ENCODE measurements at regions not wholly inside any gene's neighbourhood (a gene's known extent, or its start where the extent isn't known, plus 50 kb on each side); places are given as distances from the start of the nearest gene placed in this dataset.
A peak's percentile ranks its signal among the peaks of the same experiment; 100 is the strongest.

DNA sequence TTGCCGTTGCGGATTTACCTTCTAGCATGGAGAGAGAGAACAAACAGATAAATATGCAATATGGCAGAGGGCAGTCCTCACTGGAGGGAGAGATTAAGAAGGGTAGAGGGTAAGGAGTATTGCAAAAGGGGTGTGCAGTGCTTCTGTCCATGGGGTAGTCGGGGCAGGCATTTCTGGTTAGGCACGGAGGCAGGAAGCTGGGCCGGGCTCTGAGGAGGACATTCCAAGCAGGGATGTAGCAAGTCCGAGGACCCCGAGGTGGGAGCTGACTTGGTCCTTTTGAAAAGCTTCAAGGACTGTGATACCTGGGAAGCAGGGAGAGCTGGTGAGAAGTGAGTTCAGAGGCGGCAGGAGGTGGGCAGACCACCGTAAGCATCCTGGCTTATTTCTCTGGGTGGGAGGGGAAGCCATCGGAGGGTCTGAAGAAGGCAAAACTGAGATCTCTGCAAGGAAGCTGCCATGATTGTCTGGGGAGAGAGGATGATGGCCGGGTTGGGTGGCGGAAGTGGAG lies 214.9 kb downstream of the FGF9 start:
- Histone ChIP-seq H3K14ac (replicated peaks; ENCODE audit: low read depth, low read length) (no peak overlapping the region), H3K9me1 (ENCODE audit: insufficient read depth, low read length) (no peaks in the 10 kb centered on the region), H4K8ac (ENCODE audit: low read depth in 2 of 2, low read length in 2 of 2) (no peak overlapping the region; a peak in 1 of 4 replicates), H2AK9ac (replicated peaks; ENCODE audit: low read depth, low read length, poor library complexity) (no peak overlapping the region), H2BK120ac (ENCODE audit: low read depth, low read length) (no peak overlapping the region; the same call in 1 of the 2 replicates), H3K27me3 (ENCODE audit: control insufficient read depth, insufficient read depth, low read length) (peaks cover 2% of the 10 kb centered on the region; the same call in 1 of the 2 replicates), H3K27ac (ENCODE audit: insufficient read depth, low read length) (no peak overlapping the region), H2BK5ac (ENCODE audit: low read depth, low read length, poor library complexity, severe bottlenecking) (no peak overlapping the region), H2BK20ac (ENCODE audit: low read depth, low read length) (peak overlapping the region; percentile 50; the same call in 1 of the 2 replicates), H3K4me1 (ENCODE audit: control insufficient read depth, insufficient read depth, low read length) (peaks cover 6% of the 10 kb centered on the region; the same call in 1 of the 2 replicates), H3K4me2 (ENCODE audit: low read depth, low read length) (no peak overlapping the region), H2BK15ac (ENCODE audit: low read depth, low read length) (no peak overlapping the region), H4K5ac (ENCODE audit: low read depth, low read length) (no peak overlapping the region), H3K56ac (ENCODE audit: extremely low read depth, insufficient read depth, low read length) (no peak overlapping the region), H3K4ac (ENCODE audit: low read depth, low read length) (no peak overlapping the region), H3K9me3 (ENCODE audit: control insufficient read depth, insufficient read depth, low read length) (no peaks in the 10 kb centered on the region), H3K23ac (ENCODE audit: low read depth, low read length) (no peak overlapping the region), H3K36me3 (ENCODE audit: control insufficient read depth, insufficient read depth, low read length) (no peaks in the 10 kb centered on the region), H3K4me3 (ENCODE audit: insufficient read depth, low read depth, low read length) (no peak overlapping the region), H2AK5ac (ENCODE audit: low read depth, low read length) (0 out of 2 replicates have a peak overlapping the region, but pooled peaks have one; percentile 12), H3K18ac (ENCODE audit: low read depth, low read length) (no peak overlapping the region), H4K20me1 (ENCODE audit: insufficient read depth, low read length) (no peaks in the 10 kb centered on the region), H3K79me1 (ENCODE audit: low read depth in 1 of 2, low read length in 2 of 2) (no peaks in the 10 kb centered on the region), H4K91ac (ENCODE audit: insufficient read depth, low read depth, low read length) (no peak overlapping the region; the same call in 1 of the 2 replicates), H2AFZ (replicated peaks; ENCODE audit: low read length, poor library complexity) (no peak overlapping the region), H3K9ac (ENCODE audit: low read depth, low read length) (no peak overlapping the region)
- in situ Hi-C loops (cut with MboI; ENCODE audit: low sequenced_read_pairs) (no loop called here), intact Hi-C loops (cut with micrococcal nuclease) (no loop called here), dilution Hi-C loops (cut with HindIII; ENCODE audit: low sequenced_read_pairs, unreplicated experiment) (no loop called here)
- 72% methylated on average over 7 of the region's 12 CpGs; no CpG with 5 or more reads in 1 of the 2 experiments for WGBS, 2 experiments (ENCODE audit: extremely low coverage in 2 of 2, insufficient read length in 1 of 2)
- ChIA-PET POLR2A (ENCODE audit: unreplicated experiment) (no interaction called here), CTCF (interaction anchor here (0.7 kb wide), 1 partner anchor 214 kb away, joined by 3 read pairs; no protein-coding TSS in a partner anchor)
- ATAC-seq (ENCODE audit: low read depth) (no peak), DNase-seq (no peak)
- TF ChIP-seq CEBPB (IDR thresholded peaks at IDR 0.05; ENCODE audit: low read depth, low read length) (no peak), CHD1 (IDR thresholded peaks at IDR 0.05; ENCODE audit: low read depth, low read length) (no peak), FOS (IDR thresholded peaks at IDR 0.05; ENCODE audit: low read depth, low read length) (no peak), RCOR1 (IDR thresholded peaks at IDR 0.05; ENCODE audit: insufficient replicate concordance, low read length) (no peak), MAZ (IDR thresholded peaks at IDR 0.05; ENCODE audit: borderline replicate concordance, low read depth, low read length) (no peak), MXI1 (IDR thresholded peaks at IDR 0.05; ENCODE audit: borderline replicate concordance, low read depth, low read length) (no peak), NFE2L2 (IDR thresholded peaks at IDR 0.05; ENCODE audit: low read depth, low read length) (no peak), SMC3 (IDR thresholded peaks at IDR 0.05; ENCODE audit: low read depth, low read length) (no peak), RFX5 (IDR thresholded peaks at IDR 0.05; ENCODE audit: low read depth, low read length) (no peak)
- TF ChIP-seq, protein P1, sequence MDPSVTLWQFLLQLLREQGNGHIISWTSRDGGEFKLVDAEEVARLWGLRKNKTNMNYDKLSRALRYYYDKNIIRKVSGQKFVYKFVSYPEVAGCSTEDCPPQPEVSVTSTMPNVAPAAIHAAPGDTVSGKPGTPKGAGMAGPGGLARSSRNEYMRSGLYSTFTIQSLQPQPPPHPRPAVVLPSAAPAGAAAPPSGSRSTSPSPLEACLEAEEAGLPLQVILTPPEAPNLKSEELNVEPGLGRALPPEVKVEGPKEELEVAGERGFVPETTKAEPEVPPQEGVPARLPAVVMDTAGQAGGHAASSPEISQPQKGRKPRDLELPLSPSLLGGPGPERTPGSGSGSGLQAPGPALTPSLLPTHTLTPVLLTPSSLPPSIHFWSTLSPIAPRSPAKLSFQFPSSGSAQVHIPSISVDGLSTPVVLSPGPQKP (IDR thresholded peaks at IDR 0.05; ENCODE audit: borderline replicate concordance, low read depth, low read length), result no peak
- TF ChIP-seq, protein P2, sequence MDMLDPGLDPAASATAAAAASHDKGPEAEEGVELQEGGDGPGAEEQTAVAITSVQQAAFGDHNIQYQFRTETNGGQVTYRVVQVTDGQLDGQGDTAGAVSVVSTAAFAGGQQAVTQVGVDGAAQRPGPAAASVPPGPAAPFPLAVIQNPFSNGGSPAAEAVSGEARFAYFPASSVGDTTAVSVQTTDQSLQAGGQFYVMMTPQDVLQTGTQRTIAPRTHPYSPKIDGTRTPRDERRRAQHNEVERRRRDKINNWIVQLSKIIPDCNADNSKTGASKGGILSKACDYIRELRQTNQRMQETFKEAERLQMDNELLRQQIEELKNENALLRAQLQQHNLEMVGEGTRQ (IDR thresholded peaks at IDR 0.05; ENCODE audit: low read depth, low read length), result no peak
- TF ChIP-seq, protein P3, sequence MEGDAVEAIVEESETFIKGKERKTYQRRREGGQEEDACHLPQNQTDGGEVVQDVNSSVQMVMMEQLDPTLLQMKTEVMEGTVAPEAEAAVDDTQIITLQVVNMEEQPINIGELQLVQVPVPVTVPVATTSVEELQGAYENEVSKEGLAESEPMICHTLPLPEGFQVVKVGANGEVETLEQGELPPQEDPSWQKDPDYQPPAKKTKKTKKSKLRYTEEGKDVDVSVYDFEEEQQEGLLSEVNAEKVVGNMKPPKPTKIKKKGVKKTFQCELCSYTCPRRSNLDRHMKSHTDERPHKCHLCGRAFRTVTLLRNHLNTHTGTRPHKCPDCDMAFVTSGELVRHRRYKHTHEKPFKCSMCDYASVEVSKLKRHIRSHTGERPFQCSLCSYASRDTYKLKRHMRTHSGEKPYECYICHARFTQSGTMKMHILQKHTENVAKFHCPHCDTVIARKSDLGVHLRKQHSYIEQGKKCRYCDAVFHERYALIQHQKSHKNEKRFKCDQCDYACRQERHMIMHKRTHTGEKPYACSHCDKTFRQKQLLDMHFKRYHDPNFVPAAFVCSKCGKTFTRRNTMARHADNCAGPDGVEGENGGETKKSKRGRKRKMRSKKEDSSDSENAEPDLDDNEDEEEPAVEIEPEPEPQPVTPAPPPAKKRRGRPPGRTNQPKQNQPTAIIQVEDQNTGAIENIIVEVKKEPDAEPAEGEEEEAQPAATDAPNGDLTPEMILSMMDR (conservative IDR thresholded peaks at IDR 0.05; ENCODE audit: low read depth, low read length), result no peak
- BruUV-seq (replicated peaks), result no TSS peak
